Breast epithelium (tissue), 3 donors: ENCODE measurements at regions not wholly inside any gene's neighbourhood (a gene's known extent, or its start where the extent isn't known, plus 50 kb on each side); places are given as distances from the start of the nearest gene placed in this dataset.

ENCODE experiments used
- CTCF ChIP-seq, 3 donors: fragments of 450-650 bp; IDR thresholded peaks; one replicate each; pipeline ENCODE4 v1.5.1; 2016 to 2017; ENCODE audit warnings: antibody characterized with exemption in 3 of 3, mild to moderate bottlenecking in 3 of 3, moderate library complexity in 3 of 3
- POLR2A ChIP-seq: fragments of 450-650 bp; IDR thresholded peaks from one replicate; pipeline ENCODE4 v1.6.1; 2016; ENCODE audit warnings: antibody characterized with exemption, mild to moderate bottlenecking, moderate library complexity

- no peak for TF ChIP-seq CTCF (IDR thresholded peaks at IDR 0.05)
- TF ChIP-seq POLR2A: no peak
Measured at GRCh38 chr2:139730197-139730596, 950.0 kb upstream of the NXPH2 start.
